ENCODE measurements at regions not wholly inside any gene's neighbourhood (a gene's known extent, or its start where the extent isn't known, plus 50 kb on each side); places are given as distances from the start of the nearest gene placed in this dataset.
"Not testable (repeated sequence)": the region's sequence is repeated elsewhere in the genome, so short reads cannot be mapped to it uniquely, and the experiment has no call there.

- intact Hi-C loops (cut with DNase I; ENCODE audit: low total_unique reads) (no loop called here), in situ Hi-C loops (cut with MboI; ENCODE audit: low sequenced_read_pairs in 4 of 4) (no loop called here)
- Histone ChIP-seq H3K4me1 (peaks cover 0 to 12% of the 10 kb centered on the region in 2 donors), H3K9me3 (no peaks in the 10 kb centered on the region), H3K27ac (no peak overlapping the region), H3K36me3 (no peaks in the 10 kb centered on the region), H3K4me3 (no peak overlapping the region), H3K27me3 (no peaks in the 10 kb centered on the region)
- DNase-seq, result no peak
- no peak for ATAC-seq
- TF ChIP-seq POLR2A (IDR thresholded peaks at IDR 0.05), result no peak
- TF ChIP-seq CTCF (IDR thresholded peaks at IDR 0.05 in 4 of 5, conservative IDR thresholded peaks at IDR 0.05 in 1 of 5), result no peak
Observed at GRCh38 chr13:44685641-44686040, 109.5 kb upstream of the TSC22D1 start.

- ATAC-seq; H3K36me3 ChIP-seq; intact Hi-C loops (cut with DNase I; ENCODE audit: low total_unique reads); in situ Hi-C loops (cut with MboI; ENCODE audit: low sequenced_read_pairs in 4 of 4); H3K27ac ChIP-seq; H3K9me3 ChIP-seq; H3K4me3 ChIP-seq; H3K27me3 ChIP-seq; H3K4me1 ChIP-seq; DNase-seq: not testable (repeated sequence)
Observed at GRCh38 chr13:44682416-44682815, 106.3 kb upstream of the TSC22D1 start.

- H3K4me3 ChIP-seq, result no peak overlapping the region
- no peaks in the 10 kb centered on the region for H3K36me3 ChIP-seq
- intact Hi-C loops (cut with DNase I; ENCODE audit: low total_unique reads), result no loop called here
- ATAC-seq, result no peak
- in situ Hi-C loops (cut with MboI; ENCODE audit: low sequenced_read_pairs in 4 of 4), result no loop called here
- H3K27me3 ChIP-seq, result no peaks in the 10 kb centered on the region
- no peak for DNase-seq
- no peak overlapping the region for H3K27ac ChIP-seq
- H3K9me3 ChIP-seq, result no peaks in the 10 kb centered on the region
- H3K4me1 ChIP-seq, result no peaks in the 10 kb centered on the region
- TF ChIP-seq CTCF (IDR thresholded peaks at IDR 0.05 in 4 of 5, conservative IDR thresholded peaks at IDR 0.05 in 1 of 5) (no peak), POLR2A (IDR thresholded peaks at IDR 0.05) (no peak)
Observed at GRCh38 chr13:44680746-44681355, 104.7 kb upstream of the TSC22D1 start.

- H3K36me3 ChIP-seq, result no peaks in the 10 kb centered on the region
- in situ Hi-C loops (cut with MboI; ENCODE audit: low sequenced_read_pairs in 4 of 4) (no loop called here), intact Hi-C loops (cut with DNase I; ENCODE audit: low total_unique reads) (no loop called here)
- TF ChIP-seq POLR2A (IDR thresholded peaks at IDR 0.05) (no peak), CTCF (IDR thresholded peaks at IDR 0.05 in 4 of 5, conservative IDR thresholded peaks at IDR 0.05 in 1 of 5) (no peak)
- no peak overlapping the region for H3K4me3 ChIP-seq
- no peak for ATAC-seq
- no peaks in the 10 kb centered on the region for H3K9me3 ChIP-seq
- no peaks in the 10 kb centered on the region for H3K4me1 ChIP-seq
- H3K27me3 ChIP-seq, result no peaks in the 10 kb centered on the region
- no peak overlapping the region for H3K27ac ChIP-seq
- no peak for DNase-seq
Observed at GRCh38 chr13:44679597-44679996, 103.5 kb upstream of the TSC22D1 start.

GRCh38 chr13:44678197-44678596 lies 102.1 kb upstream of the TSC22D1 start:
- in situ Hi-C loops (cut with MboI; ENCODE audit: low sequenced_read_pairs in 4 of 4) (no loop called here), intact Hi-C loops (cut with DNase I; ENCODE audit: low total_unique reads) (no loop called here)
- no peak for DNase-seq
- no peaks in the 10 kb centered on the region for H3K9me3 ChIP-seq
- no peaks in the 10 kb centered on the region for H3K4me1 ChIP-seq
- no peak overlapping the region for H3K27ac ChIP-seq
- TF ChIP-seq CTCF (IDR thresholded peaks at IDR 0.05 in 4 of 5, conservative IDR thresholded peaks at IDR 0.05 in 1 of 5) (no peak), POLR2A (IDR thresholded peaks at IDR 0.05) (no peak)
- H3K27me3 ChIP-seq, result no peaks in the 10 kb centered on the region
- H3K36me3 ChIP-seq, result no peaks in the 10 kb centered on the region
- ATAC-seq, result no peak
- no peak overlapping the region for H3K4me3 ChIP-seq
